ENCODE measurements at regions not wholly inside any gene's neighbourhood (a gene's known extent, or its start where the extent isn't known, plus 50 kb on each side); places are given as distances from the start of the nearest gene placed in this dataset.
"Not testable (repeated sequence)": the region's sequence is repeated elsewhere in the genome, so short reads cannot be mapped to it uniquely, and the experiment has no call there.

GRCh38 chr3:27779176-27779575 lies 57.1 kb upstream of the EOMES start:
- DNase-seq (ENCODE audit: low spot score) = no peak

DNA sequence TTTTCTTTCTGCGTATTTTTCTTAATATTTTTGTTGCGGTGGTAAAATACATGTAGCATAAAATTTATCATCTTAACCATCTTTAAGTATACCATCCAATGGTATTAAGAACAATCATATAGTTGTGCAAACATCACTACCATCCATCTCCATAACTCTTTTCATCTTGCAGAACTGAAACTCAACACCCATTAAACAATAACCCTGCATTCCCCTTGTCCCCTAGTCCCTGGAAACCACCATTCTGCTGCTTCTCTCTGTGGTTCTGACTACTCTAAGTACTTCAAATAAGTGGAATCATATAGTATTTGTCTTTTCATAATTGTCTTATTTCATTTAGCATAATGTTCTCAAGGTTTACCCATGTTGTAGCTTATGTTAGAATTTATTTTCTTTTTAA lies 67.3 kb upstream of the EOMES start:
- DNase-seq (ENCODE audit: low spot score) = no peak

GRCh38 chr3:27791956-27792355 lies 69.8 kb upstream of the EOMES start:
- DNase-seq (ENCODE audit: low spot score) = no peak

DNA sequence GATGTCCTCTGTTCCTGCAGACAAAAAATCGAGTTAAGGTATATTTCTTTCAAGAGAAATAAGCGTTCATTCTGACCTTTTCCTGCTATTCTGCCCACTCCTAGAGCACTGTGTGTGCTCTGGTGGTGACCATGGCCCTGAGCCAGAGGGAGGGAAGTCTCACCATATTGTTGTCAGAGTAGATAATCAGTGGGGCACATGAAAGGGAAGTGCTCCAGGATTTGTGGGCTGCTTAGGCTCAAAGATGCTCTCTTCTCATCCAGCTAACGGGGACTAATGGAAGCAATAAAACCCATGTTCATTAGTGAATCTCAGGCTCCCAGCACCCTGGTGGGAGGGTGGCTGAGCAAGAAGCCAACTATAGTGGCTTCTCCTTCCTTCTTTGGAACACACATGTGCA lies 70.7 kb upstream of the EOMES start:
- DNase-seq (ENCODE audit: low spot score) = no peak

DNA sequence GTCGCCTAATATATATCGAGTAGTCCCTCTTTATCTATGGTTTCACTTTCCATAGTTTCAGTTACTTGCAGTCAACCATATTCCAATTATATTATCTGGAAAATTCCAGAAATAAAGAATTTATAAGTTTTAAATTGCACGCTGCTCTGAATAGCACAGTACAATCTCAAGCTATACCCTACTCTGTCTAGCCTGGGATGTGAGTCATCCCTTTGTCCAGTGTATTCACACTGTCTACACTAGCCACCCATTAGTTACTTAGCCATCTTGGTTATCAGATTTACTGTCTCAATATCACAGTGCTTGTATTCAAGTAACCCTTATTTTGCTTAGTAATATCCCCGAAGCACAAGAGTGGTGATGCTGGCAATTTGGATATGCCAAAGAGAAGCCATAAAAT lies 72.1 kb upstream of the EOMES start:
- DNase-seq (ENCODE audit: low spot score) = no peak

- no peak for DNase-seq (ENCODE audit: low spot score)
These were observed 74.3 kb upstream of the EOMES start for GRCh38 chr3:27796365-27796875.

DNA sequence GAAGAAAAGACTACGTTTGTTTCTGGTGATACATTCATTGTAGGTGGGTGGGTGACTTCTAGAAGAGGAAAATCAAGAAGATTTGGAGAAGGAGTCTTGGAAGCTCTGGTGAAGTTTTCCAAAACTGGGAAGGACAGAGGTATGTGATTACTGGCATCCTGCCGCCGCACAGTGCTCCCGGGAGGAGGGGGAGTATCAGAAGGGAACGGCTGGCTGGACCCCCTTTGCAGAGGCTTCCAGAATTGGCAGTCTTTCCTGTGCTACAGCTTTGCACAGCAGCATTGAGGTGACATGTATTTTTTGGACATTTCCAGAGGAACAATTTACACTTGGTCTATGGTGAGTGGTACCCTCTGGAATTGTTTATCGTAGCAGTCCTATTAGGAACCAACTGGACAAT lies 75.7 kb upstream of the EOMES start:
- DNase-seq (ENCODE audit: low spot score) = no peak

DNA sequence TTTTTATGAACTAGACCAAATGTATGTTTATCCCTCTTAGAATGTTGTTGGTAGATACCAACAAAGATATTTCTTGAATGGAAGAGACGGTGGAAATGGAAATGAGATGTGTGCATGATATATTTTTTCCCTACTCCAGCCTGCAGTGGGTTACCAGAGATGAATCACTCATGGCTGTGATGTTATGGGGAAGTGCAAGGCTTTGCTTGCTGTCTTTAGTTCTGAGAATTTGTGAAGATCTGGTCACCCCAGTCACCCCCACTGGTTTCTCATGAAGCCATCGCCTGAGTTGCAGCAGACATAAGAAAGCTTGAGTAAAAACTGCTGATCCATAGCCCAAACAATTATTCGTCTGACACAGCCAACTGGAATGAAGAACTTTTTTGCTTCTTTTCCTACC lies 78.1 kb upstream of the EOMES start:
- DNase-seq (ENCODE audit: low spot score) = no peak

- no peak for DNase-seq (ENCODE audit: low spot score)
These were observed 80.3 kb upstream of the EOMES start for GRCh38 chr3:27802425-27802824.

- no peak for DNase-seq (ENCODE audit: low spot score)
These were observed 80.7 kb upstream of the EOMES start for GRCh38 chr3:27802849-27803248.

DNA sequence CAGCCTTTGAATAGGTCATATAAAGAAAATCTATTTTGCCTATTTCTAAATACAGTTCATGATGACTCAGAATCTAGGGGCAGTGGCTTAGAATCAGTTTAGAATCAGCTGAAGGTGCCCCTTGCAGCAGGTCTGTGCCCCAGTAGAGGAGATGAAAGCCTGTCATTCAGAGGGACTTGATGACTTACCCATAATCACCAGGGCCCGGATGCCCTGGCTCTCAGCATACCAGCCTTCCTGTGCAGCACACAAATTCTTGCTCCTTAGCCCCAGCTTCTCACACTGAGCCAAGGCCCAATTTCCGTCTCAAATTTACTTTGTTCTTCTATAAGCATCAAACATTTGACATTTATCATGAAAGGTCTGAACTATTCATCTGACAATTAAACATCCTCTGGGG lies 83.2 kb upstream of the EOMES start:
- no peak for DNase-seq (ENCODE audit: low spot score)

DNA sequence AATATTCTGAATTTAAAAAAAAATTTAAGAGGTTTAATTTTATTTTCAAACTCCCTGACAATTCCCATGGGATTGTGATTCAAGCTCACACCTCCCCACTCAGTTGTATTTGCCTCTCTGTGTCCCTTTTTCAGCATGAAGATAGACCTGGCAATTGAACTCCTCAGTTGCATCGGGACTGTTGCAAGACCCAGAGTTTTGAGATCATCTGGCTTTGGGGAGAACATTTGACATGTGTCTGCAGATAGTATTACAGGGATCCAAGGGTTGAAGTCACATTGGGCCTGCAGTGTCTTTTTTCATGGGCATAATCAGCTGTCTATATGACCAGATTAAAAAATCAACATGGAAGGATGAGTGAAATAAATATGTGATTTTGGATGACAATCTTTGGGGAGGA lies 91.1 kb upstream of the EOMES start:
- no peak for DNase-seq (ENCODE audit: low spot score)

DNA sequence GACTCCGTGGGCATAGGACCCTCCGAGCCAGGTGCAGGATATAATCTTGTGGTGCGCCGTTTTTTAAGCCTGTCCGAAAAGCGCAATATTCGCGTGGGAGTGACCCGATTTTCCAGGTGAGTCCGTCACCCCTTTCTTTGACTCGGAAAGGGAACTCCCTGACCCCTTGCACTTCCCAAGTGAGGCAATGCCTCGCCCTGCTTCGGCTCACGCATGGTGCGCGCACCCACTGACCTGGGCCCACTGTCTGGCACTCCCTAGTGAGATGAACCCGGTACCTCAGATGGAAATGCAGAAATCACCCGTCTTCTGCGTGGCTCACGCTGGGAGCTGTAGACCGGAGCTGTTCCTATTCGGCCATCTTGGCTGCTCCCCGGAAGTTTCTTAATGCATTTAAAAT lies 99.5 kb upstream of the EOMES start:
- not testable (repeated sequence) for DNase-seq (ENCODE audit: low spot score)

GRCh38 chr3:27824312-27825200 lies 102.4 kb upstream of the EOMES start:
- no peak for DNase-seq (ENCODE audit: low spot score)

DNA sequence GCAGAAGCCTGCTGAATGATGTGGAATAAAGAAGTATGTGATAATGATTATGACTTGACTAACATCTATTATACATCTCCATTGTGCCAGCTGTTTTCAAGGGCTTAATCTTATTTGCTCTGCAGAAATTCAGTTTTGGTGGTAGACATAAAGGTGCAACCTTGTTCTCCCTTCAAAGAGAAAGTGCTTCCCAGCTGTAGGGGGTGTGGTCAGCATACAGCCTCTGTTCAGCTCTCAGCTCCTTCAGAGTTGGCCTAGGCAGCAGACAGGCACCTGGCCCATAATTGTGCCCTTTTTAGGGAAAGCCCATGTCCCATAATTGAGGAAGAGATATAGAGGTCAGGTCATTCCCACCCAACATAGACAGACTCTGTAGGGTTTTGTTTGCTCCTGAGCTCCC lies 104.3 kb upstream of the EOMES start:
- no peak for DNase-seq (ENCODE audit: low spot score)

DNA sequence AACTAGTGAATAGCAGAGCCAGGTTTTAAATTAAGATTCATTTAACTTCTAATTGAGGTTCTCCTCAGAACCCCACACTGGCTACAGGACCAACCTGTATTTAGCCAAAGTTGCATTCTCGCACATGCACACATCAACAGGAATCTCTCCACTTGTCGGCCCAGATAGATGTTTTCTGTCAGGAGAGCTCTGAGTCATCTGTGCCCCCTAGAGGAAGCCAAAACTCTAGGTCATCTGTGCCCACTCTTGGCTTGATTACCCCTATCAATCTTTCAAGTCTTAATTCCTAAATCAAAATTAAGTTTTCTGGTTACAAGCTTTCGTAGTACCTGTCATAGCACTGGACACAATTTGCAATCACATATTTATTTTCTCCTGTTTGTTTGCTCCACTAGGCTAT lies 104.9 kb upstream of the EOMES start:
- DNase-seq (ENCODE audit: low spot score) = no peak

GRCh38 chr3:27840807-27841594 lies 118.9 kb upstream of the EOMES start:
- no peak for DNase-seq (ENCODE audit: low spot score)

GRCh38 chr3:27844052-27844675 lies 122.0 kb upstream of the EOMES start:
- DNase-seq (ENCODE audit: low spot score) = no peak

DNA sequence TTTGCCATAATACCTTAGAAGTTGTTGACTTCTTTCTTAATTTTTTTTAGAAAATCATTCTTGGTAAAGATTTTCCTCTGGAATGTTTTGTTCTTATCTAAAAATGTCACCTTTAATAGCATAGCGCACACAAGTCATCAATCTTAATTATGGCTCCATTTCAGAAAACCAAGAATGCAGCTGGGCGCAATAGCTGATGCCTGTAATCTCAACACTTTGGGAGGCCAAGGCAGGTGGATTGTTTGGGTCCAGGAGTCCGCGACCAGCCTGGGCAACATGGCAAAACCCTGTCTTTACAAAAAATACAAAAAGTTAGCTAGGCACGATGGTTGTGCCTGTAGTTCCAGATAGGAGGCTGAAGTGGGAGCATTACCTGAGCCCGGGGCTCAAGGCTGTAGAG lies 125.6 kb upstream of the EOMES start:
- no peak for DNase-seq (ENCODE audit: low spot score)

DNA sequence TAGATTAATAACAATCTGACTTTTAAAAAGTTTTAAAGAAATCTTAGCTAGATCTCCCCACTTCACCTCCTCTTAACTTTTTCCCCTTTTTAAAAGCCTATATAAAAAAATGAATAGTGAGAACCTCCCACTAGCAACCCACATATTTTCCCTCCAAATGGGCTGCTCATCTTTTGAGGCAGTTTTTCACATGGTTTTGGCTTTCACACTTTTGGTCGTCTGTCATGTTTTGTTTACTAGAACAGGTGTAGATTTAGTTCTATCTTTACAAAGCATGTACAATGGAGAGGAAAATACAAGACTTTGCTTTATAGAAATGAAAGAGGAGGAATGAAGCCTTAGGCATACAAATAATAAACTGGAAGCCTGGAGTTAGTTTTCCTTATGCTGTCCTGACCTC lies 126.7 kb upstream of the EOMES start:
- DNase-seq (ENCODE audit: low spot score) = no peak

- no peak for DNase-seq (ENCODE audit: low spot score)
These were observed 137.7 kb upstream of the EOMES start for GRCh38 chr3:27859821-27860220.
